Panc1 (cell line): ENCODE measurements at regions not wholly inside any gene's neighbourhood (a gene's known extent, or its start where the extent isn't known, plus 50 kb on each side); places are given as distances from the start of the nearest gene placed in this dataset.

Experiments used
- CTCF ChIP-seq: fragments of 450-650 bp; IDR thresholded peaks from 2 replicates; pipeline ENCODE4 v1.5.1; 2017; ENCODE audit warnings: mild to moderate bottlenecking
- POLR2AphosphoS5 ChIP-seq: IDR thresholded peaks from 2 replicates; pipeline ENCODE4 v1.6.1; 2012; ENCODE audit warnings: mild to moderate bottlenecking, low read depth, low read length, moderate library complexity
- TCF7L2 ChIP-seq: IDR thresholded peaks from 2 replicates; pipeline ENCODE4 v1.6.1; 2011; ENCODE audit warnings: mild to moderate bottlenecking, low read depth, low read length, inconsistent platforms

DNA sequence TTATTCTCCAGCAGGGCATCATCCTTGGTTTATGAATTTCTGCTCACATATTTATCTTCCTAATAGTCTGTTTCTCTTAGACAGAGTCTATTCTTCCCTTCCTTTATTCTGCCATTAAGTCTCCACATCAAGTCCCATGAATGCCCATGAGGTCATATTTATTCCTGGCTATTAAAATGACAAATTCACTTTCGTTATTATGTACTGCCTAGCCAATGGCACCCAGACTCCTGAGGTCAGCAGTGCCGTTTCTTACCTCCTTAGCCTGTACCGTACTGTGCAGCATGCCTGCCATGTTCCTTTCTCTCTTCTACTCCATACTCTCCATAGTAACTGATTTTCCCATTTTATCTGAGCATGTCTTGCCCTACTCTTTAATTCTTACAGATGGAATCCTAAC, 82.3 kb upstream of the SPTBN1 start:
- TF ChIP-seq CTCF (no peak), POLR2AphosphoS5 (no peak), TCF7L2 (no peak)
